GM12874 (cell line): ENCODE measurements at regions not wholly inside any gene's neighbourhood (a gene's known extent, or its start where the extent isn't known, plus 50 kb on each side); places are given as distances from the start of the nearest gene placed in this dataset.

Experiments used
- CTCF ChIP-seq: IDR thresholded peaks from 2 replicates; pipeline ENCODE4 v1.5.1; 2011; ENCODE audit warnings: low read depth, mild to moderate bottlenecking, control low read depth, low read length, moderate library complexity; ENCODE audit not compliant: insufficient read depth

GRCh38 chr6:144469144-144469575 lies 184.0 kb downstream of the UTRN start:
- no peak for TF ChIP-seq CTCF

- no peak for TF ChIP-seq CTCF
Observed at GRCh38 chr6:144471986-144472385, 186.9 kb downstream of the UTRN start.

- TF ChIP-seq CTCF = no peak
Observed at GRCh38 chr6:144474290-144474689, 189.2 kb downstream of the UTRN start.

GRCh38 chr6:144474904-144475303 lies 189.8 kb downstream of the UTRN start:
- TF ChIP-seq CTCF = no peak

GRCh38 chr6:144475411-144475810 lies 190.3 kb downstream of the UTRN start:
- no peak for TF ChIP-seq CTCF

- TF ChIP-seq CTCF = no peak
Observed at GRCh38 chr6:144476286-144476685, 191.2 kb downstream of the UTRN start.

GRCh38 chr6:144477396-144477795 lies 192.3 kb downstream of the UTRN start:
- TF ChIP-seq CTCF = no peak

GRCh38 chr6:144477856-144478255 lies 192.7 kb downstream of the UTRN start:
- TF ChIP-seq CTCF = no peak
